ENCODE measurements at regions not wholly inside any gene's neighbourhood (a gene's known extent, or its start where the extent isn't known, plus 50 kb on each side); places are given as distances from the start of the nearest gene placed in this dataset.

- H3K4me3 ChIP-seq (ENCODE audit: low read depth, low read length) = no peak overlapping the region
- H3K4me1 ChIP-seq (ENCODE audit: insufficient read depth) = no peaks in the 10 kb centered on the region
- WGBS = 69% methylated on average over 4 of the region's 4 CpGs
- no peaks in the 10 kb centered on the region for H3K36me3 ChIP-seq (ENCODE audit: insufficient read depth)
- no peak for DNase-seq (ENCODE audit: extremely low spot score)
- H3K27ac ChIP-seq (ENCODE audit: low read depth) = no peak overlapping the region
These were observed 539.0 kb upstream of the PIK3C3 start for GRCh38 chr18:41416044-41416443.

GRCh38 chr18:41410006-41410405, 545.0 kb upstream of the PIK3C3 start:
- Histone ChIP-seq H3K27ac (ENCODE audit: low read depth) (no peak overlapping the region), H3K4me3 (ENCODE audit: low read depth, low read length) (no peak overlapping the region), H3K4me1 (ENCODE audit: insufficient read depth) (no peaks in the 10 kb centered on the region), H3K36me3 (ENCODE audit: insufficient read depth) (no peaks in the 10 kb centered on the region)
- DNase-seq (ENCODE audit: extremely low spot score) = no peak

- no peak overlapping the region for H3K27ac ChIP-seq (ENCODE audit: low read depth)
- no peaks in the 10 kb centered on the region for H3K36me3 ChIP-seq (ENCODE audit: insufficient read depth)
- DNase-seq (ENCODE audit: extremely low spot score) = no peak
- H3K4me1 ChIP-seq (ENCODE audit: insufficient read depth) = no peaks in the 10 kb centered on the region
- 74% methylated on average over 2 of the region's 2 CpGs for WGBS
- H3K4me3 ChIP-seq (ENCODE audit: low read depth, low read length) = no peak overlapping the region
These were observed 548.2 kb upstream of the PIK3C3 start for GRCh38 chr18:41406834-41407233.

GRCh38 chr18:41396861-41397260, 558.2 kb upstream of the PIK3C3 start:
- Histone ChIP-seq H3K4me3 (ENCODE audit: low read depth, low read length) (no peak overlapping the region), H3K36me3 (ENCODE audit: insufficient read depth) (no peaks in the 10 kb centered on the region), H3K27ac (ENCODE audit: low read depth) (no peak overlapping the region), H3K4me1 (ENCODE audit: insufficient read depth) (no peaks in the 10 kb centered on the region)
- no peak for DNase-seq (ENCODE audit: extremely low spot score)
- WGBS = over 99% methylated on average over 2 of the region's 2 CpGs

- DNase-seq (ENCODE audit: extremely low spot score) = no peak
- WGBS = 64% methylated on average over 3 of the region's 3 CpGs
These were observed 558.8 kb upstream of the PIK3C3 start for GRCh38 chr18:41396211-41396610.

GRCh38 chr18:41395695-41396094, 559.3 kb upstream of the PIK3C3 start:
- Histone ChIP-seq H3K4me1 (ENCODE audit: insufficient read depth) (no peaks in the 10 kb centered on the region), H3K36me3 (ENCODE audit: insufficient read depth) (no peaks in the 10 kb centered on the region), H3K27ac (ENCODE audit: low read depth) (no peak overlapping the region), H3K4me3 (ENCODE audit: low read depth, low read length) (no peak overlapping the region)
- WGBS = 95% methylated on average over 1 of the region's 1 CpG
- DNase-seq (ENCODE audit: extremely low spot score) = no peak

More at GRCh38 chr18:41396211-41396610, 558.8 kb upstream of the PIK3C3 start:
- Histone ChIP-seq H3K36me3 (ENCODE audit: insufficient read depth) (no peaks in the 10 kb centered on the region), H3K4me1 (ENCODE audit: insufficient read depth) (no peaks in the 10 kb centered on the region), H3K4me3 (ENCODE audit: low read depth, low read length) (no peak overlapping the region), H3K27ac (ENCODE audit: low read depth) (no peak overlapping the region)

GRCh38 chr18:41391616-41392595, 563.1 kb upstream of the PIK3C3 start:
- no peak for DNase-seq (ENCODE audit: extremely low spot score)
- no peaks in the 10 kb centered on the region for H3K36me3 ChIP-seq (ENCODE audit: insufficient read depth)
- 5% methylated on average over 12 of the region's 12 CpGs for WGBS
- H3K4me3 ChIP-seq (ENCODE audit: low read depth, low read length) = no peak overlapping the region
- H3K27ac ChIP-seq (ENCODE audit: low read depth) = no peak overlapping the region
- no peaks in the 10 kb centered on the region for H3K4me1 ChIP-seq (ENCODE audit: insufficient read depth)

- no peaks in the 10 kb centered on the region for H3K36me3 ChIP-seq (ENCODE audit: insufficient read depth)
- no peak overlapping the region for H3K4me3 ChIP-seq (ENCODE audit: low read depth, low read length)
- no peak for DNase-seq (ENCODE audit: extremely low spot score)
- WGBS = 80% methylated on average over 9 of the region's 9 CpGs
- H3K27ac ChIP-seq (ENCODE audit: low read depth) = no peak overlapping the region
- no peaks in the 10 kb centered on the region for H3K4me1 ChIP-seq (ENCODE audit: insufficient read depth)
These were observed 564.7 kb upstream of the PIK3C3 start for GRCh38 chr18:41390309-41390708.

GRCh38 chr18:41378598-41378997, 576.4 kb upstream of the PIK3C3 start:
- Histone ChIP-seq H3K4me3 (ENCODE audit: low read depth, low read length) (no peak overlapping the region), H3K4me1 (ENCODE audit: insufficient read depth) (no peaks in the 10 kb centered on the region), H3K36me3 (ENCODE audit: insufficient read depth) (no peaks in the 10 kb centered on the region), H3K27ac (ENCODE audit: low read depth) (no peak overlapping the region)
- no peak for DNase-seq (ENCODE audit: extremely low spot score)
- WGBS = 28% methylated on average over 5 of the region's 5 CpGs

- no peak for DNase-seq (ENCODE audit: extremely low spot score)
- H3K36me3 ChIP-seq (ENCODE audit: insufficient read depth) = no peaks in the 10 kb centered on the region
- H3K27ac ChIP-seq (ENCODE audit: low read depth) = no peak overlapping the region
- no peak overlapping the region for H3K4me3 ChIP-seq (ENCODE audit: low read depth, low read length)
- H3K4me1 ChIP-seq (ENCODE audit: insufficient read depth) = no peaks in the 10 kb centered on the region
These were observed 581.4 kb upstream of the PIK3C3 start for GRCh38 chr18:41373612-41374011.

- Histone ChIP-seq H3K4me3 (ENCODE audit: low read depth, low read length) (no peak overlapping the region), H3K27ac (ENCODE audit: low read depth) (no peak overlapping the region), H3K4me1 (ENCODE audit: insufficient read depth) (no peaks in the 10 kb centered on the region), H3K36me3 (ENCODE audit: insufficient read depth) (no peaks in the 10 kb centered on the region)
- WGBS = 87% methylated on average over 10 of the region's 10 CpGs
- DNase-seq (ENCODE audit: extremely low spot score) = no peak
These were observed 582.9 kb upstream of the PIK3C3 start for GRCh38 chr18:41372046-41372665.

- 59% methylated on average over 5 of the region's 5 CpGs for WGBS
- H3K4me1 ChIP-seq (ENCODE audit: insufficient read depth) = no peaks in the 10 kb centered on the region
- H3K4me3 ChIP-seq (ENCODE audit: low read depth, low read length) = no peak overlapping the region
- no peak for DNase-seq (ENCODE audit: extremely low spot score)
- H3K36me3 ChIP-seq (ENCODE audit: insufficient read depth) = no peaks in the 10 kb centered on the region
- no peak overlapping the region for H3K27ac ChIP-seq (ENCODE audit: low read depth)
These were observed 583.6 kb upstream of the PIK3C3 start for GRCh38 chr18:41371156-41372045.

GRCh38 chr18:41370740-41371139, 584.3 kb upstream of the PIK3C3 start:
- Histone ChIP-seq H3K36me3 (ENCODE audit: insufficient read depth) (no peaks in the 10 kb centered on the region), H3K4me1 (ENCODE audit: insufficient read depth) (no peaks in the 10 kb centered on the region), H3K4me3 (ENCODE audit: low read depth, low read length) (no peak overlapping the region), H3K27ac (ENCODE audit: low read depth) (no peak overlapping the region)
- DNase-seq (ENCODE audit: extremely low spot score) = no peak
- 66% methylated on average over 4 of the region's 4 CpGs for WGBS
